A673 (cell line): ENCODE measurements at regions not wholly inside any gene's neighbourhood (a gene's known extent, or its start where the extent isn't known, plus 50 kb on each side); places are given as distances from the start of the nearest gene placed in this dataset.

Source experiments
- BruUV-seq: library from RNA; stranded (reverse); fragments of 400-500 nt; replicated peaks from 2 replicates; lab custom pipeline; 2021; lab: Mats Ljungman, UMichigan
- CTCF ChIA-PET: fragments of 300-600 bp; sonication (Branson Sonifier 250); formaldehyde crosslinking; loops from one replicate; lab custom pipeline; 2022; ENCODE audit warnings: antibody characterized with exemption; lab: Charles Lee
- POLR2A ChIA-PET: fragments of 300-600 bp; sonication (Branson Sonifier 250); formaldehyde crosslinking; loops from one replicate; lab custom pipeline; 2022; ENCODE audit warnings: antibody characterized with exemption; ENCODE audit not compliant: low non-redundant PET; lab: Charles Lee
- DNase-seq: peaks from one replicate; pipeline ENCODE4 v3.0.0-alpha.2; 2015; ENCODE audit warnings: low spot score
- H3K27ac ChIP-seq: fragments of 200-600 bp; sonication (generic); 2 replicates; pipeline ENCODE4 v1.5.1; 2016; ENCODE audit warnings: mixed run types, low read depth, mild to moderate bottlenecking, mixed read lengths, antibody characterized with exemption, low read length; ENCODE audit not compliant: poor library complexity, severe bottlenecking
- H3K27me3 ChIP-seq: fragments of 200-600 bp; sonication (generic); replicated peaks from 2 replicates; pipeline ENCODE4 v1.6.1; 2017; ENCODE audit warnings: mixed run types, low read depth, mild to moderate bottlenecking, mixed read lengths, antibody characterized with exemption, low read length; ENCODE audit not compliant: insufficient read depth, poor library complexity
- H3K36me3 ChIP-seq: fragments of 200-600 bp; sonication (generic); 2 replicates; pipeline ENCODE4 v1.6.1; 2016; ENCODE audit warnings: mixed run types, mild to moderate bottlenecking, mixed read lengths, antibody characterized with exemption, low read length; ENCODE audit not compliant: insufficient read depth, poor library complexity, severe bottlenecking
- H3K4me1 ChIP-seq: fragments of 200-600 bp; sonication (generic); 2 replicates; pipeline ENCODE4 v1.6.1; 2017; ENCODE audit warnings: mixed run types, mild to moderate bottlenecking, mixed read lengths, antibody characterized with exemption, low read length; ENCODE audit not compliant: insufficient read depth, poor library complexity, severe bottlenecking
- H3K4me3 ChIP-seq: fragments of 200-600 bp; sonication (generic); 2 replicates; pipeline ENCODE4 v1.5.1; 2016; ENCODE audit warnings: low read depth, mixed run types, mild to moderate bottlenecking, mixed read lengths, low read length; ENCODE audit not compliant: poor library complexity, severe bottlenecking
- H3K9me3 ChIP-seq: fragments of 200-600 bp; sonication (generic); 2 replicates; pipeline ENCODE4 v1.6.1; 2016; ENCODE audit warnings: mixed run types, low read depth, mild to moderate bottlenecking, mixed read lengths, antibody characterized with exemption, low read length; ENCODE audit not compliant: poor library complexity, severe bottlenecking
- CTCF ChIP-seq: fragments of 300-800, 200-600 bp; sonication (generic); conservative IDR thresholded peaks from 2 replicates; pipeline ENCODE4 v1.5.1; 2017; ENCODE audit warnings: low read depth, mild to moderate bottlenecking, antibody characterized with exemption, low read length, moderate library complexity, mixed read lengths
- EZH2 ChIP-seq: fragments of 200-600 bp; sonication (generic); IDR thresholded peaks from 2 replicates; pipeline ENCODE4 v1.6.1; 2017; ENCODE audit warnings: borderline replicate concordance, low read depth, mild to moderate bottlenecking, mixed read lengths, antibody characterized with exemption, low read length; ENCODE audit not compliant: poor library complexity, severe bottlenecking
- intact Hi-C: fragments of 100-400 bp; cut with micrococcal nuclease; formaldehyde crosslinking; loops from one replicate; pipeline ENCODE4 v1.10.0; 2022; ENCODE audit not compliant: unreplicated experiment

DNA sequence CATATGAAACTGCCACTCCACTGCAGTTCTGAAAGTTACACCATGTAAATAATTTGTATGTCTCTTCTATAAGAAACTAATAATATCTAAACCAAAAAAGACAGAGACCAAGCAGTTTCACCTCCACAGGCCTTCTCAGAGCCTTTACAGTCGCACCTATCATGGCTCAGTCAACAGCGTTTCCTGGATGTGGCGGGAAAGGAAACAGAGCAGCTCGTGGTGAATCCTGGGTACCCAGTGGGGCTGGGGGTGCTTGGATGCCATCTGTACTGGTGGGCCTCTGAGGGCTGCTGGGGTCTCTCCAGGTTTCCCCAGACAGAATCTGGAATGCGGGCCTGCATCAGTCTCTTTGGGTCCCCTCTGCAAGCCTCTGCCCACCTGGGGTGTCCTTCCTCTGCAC, 100.2 kb upstream of the CASZ1 start:
- peaks cover 13% of the 10 kb centered on the region for H3K4me1 ChIP-seq
- intact Hi-C loops = no loop called here
- POLR2A ChIA-PET = no interaction called here
- H3K27me3 ChIP-seq = no peaks in the 10 kb centered on the region
- H3K27ac ChIP-seq = no peak overlapping the region
- CTCF ChIA-PET = no interaction called here
- no peak for DNase-seq
- no peaks in the 10 kb centered on the region for H3K9me3 ChIP-seq
- H3K4me3 ChIP-seq = no peak overlapping the region
- H3K36me3 ChIP-seq = no peaks in the 10 kb centered on the region
- TF ChIP-seq EZH2 = no peak
- TF ChIP-seq CTCF = no peak
- BruUV-seq = no TSS peak

DNA sequence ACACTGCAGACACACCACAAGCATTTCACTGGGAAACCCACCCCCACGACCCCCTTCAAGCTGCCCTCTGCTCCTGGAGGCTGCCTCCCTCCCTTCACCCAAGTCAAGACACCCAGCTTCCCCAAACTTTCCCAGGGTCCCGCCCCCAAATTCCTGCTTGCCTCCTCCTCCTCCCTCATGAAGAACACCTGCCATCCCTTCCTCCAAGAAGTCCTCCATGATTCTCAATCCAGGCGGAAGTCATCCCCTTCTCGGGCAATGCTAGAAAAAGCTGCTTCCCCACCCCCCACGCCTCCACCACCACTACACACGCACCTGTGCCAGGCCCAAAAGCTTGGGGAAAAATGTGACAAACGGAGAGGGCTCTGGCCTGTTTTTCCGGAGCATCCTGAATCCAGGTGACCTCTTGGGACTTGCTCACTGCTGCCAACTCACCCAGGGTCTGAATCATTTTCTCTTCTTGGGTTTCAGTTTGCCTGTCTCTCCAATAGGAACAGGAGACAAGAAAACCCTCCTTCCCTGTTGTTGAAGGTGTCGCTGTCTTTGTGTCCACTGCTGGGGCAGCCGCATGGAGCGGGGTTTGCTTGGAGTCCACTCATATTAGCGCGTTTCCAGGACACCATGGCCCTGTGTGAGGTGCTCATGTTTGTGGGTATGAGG, 101.0 kb upstream of the CASZ1 start:
- Histone ChIP-seq H3K4me3 (no peak overlapping the region), H3K27me3 (no peaks in the 10 kb centered on the region), H3K36me3 (no peaks in the 10 kb centered on the region), H3K9me3 (no peaks in the 10 kb centered on the region), H3K27ac (no peak overlapping the region), H3K4me1 (peaks cover 17% of the 10 kb centered on the region)
- ChIA-PET CTCF (no interaction called here), POLR2A (no interaction called here)
- no TSS peak for BruUV-seq
- intact Hi-C loops = no loop called here
- no peak for DNase-seq
- TF ChIP-seq EZH2 (no peak), CTCF (no peak)

DNA sequence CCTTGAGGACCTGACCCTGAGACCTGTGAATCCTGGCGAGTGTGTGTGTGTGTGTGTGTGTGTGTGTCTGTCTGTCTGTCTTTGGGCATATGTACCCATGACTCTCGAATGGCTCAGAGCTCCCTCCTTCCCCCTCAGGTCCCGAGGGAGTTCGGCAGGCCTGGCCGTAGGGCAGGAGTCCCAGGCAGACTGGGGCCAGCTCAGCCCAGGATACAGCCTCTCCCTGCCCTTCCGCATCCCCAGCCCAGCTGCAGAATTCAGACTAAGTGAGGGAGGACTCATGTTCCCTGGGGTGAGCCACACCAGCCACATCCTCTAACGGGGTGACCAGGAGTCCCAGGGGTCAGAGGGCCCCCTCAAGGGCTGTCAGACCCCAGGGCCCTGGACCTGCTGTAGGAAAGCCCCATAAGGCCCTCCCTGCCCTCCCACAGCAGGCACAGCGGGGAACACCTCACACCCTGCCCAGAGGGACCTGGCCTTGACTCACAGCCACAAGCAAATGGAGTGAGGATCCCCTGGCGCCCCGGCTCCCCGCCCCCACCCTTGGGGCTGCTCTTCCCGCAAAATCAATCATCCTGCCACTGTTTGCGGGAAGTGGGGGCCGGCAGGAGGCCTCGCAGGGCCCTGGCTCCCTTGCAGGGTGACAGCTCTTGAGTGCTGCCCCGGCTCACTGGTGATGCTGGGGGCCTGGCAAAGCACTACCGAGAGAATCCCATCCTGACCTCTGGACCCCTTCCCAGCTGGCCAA, 101.7 kb upstream of the CASZ1 start:
- Histone ChIP-seq H3K4me1 (peaks cover 17% of the 10 kb centered on the region), H3K27ac (no peak overlapping the region), H3K27me3 (no peaks in the 10 kb centered on the region), H3K9me3 (no peaks in the 10 kb centered on the region), H3K4me3 (no peak overlapping the region), H3K36me3 (no peaks in the 10 kb centered on the region)
- TF ChIP-seq CTCF = no peak
- BruUV-seq = no TSS peak
- no peak for DNase-seq
- POLR2A ChIA-PET = no interaction called here
- CTCF ChIA-PET = no interaction called here
- intact Hi-C loops = no loop called here
